GM12865 (cell line): ENCODE measurements at regions not wholly inside any gene's neighbourhood (a gene's known extent, or its start where the extent isn't known, plus 50 kb on each side); places are given as distances from the start of the nearest gene placed in this dataset.
"Not testable (repeated sequence)": the region's sequence is repeated elsewhere in the genome, so short reads cannot be mapped to it uniquely, and the experiment has no call there.

Experiments used
- DNase-seq: peaks from one replicate; pipeline ENCODE4 v3.0.0; 2010; ENCODE audit warnings: low read depth
- H3K4me3 ChIP-seq: 2 replicates; pipeline ENCODE4 v1.5.1; 2011; ENCODE audit warnings: mild to moderate bottlenecking, low read depth, low read length, control low read depth
- TF ChIP-seq, protein P1 (sequence below): IDR thresholded peaks from 2 replicates; pipeline ENCODE4 v1.5.1; 2011; ENCODE audit warnings: low read length, control low read depth, low read depth, inconsistent platforms; ENCODE audit not compliant: insufficient read depth; ENCODE audit errors: missing control alignments

DNA sequence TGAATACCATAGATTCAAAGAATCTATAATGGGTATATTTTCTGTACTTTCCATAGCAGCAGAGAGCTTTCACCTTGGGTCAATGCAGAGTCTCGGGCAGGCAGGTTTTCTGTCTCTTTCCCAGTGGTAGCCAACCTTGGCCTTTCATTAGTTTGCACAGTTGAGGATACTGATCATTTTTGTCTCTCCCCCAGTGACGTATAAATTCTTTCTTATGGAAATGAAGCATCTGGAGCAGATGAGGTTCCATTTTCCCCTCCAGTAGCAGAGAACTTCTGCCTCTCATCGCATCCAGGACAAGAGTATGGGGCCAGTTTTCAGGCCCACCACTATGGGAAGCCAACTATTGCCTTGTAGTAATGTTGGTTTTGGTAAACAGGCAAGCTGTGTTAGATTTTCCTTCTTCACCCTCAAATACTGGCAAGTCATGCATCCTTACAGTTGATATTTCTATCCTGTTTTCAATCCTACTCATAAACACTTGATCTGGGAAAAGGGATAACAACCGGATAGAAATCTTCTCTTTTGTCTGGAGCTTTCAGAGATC is 845.2 kb upstream of the CDH18 start:
- no peak overlapping the region for H3K4me3 ChIP-seq
- TF ChIP-seq, protein P1, sequence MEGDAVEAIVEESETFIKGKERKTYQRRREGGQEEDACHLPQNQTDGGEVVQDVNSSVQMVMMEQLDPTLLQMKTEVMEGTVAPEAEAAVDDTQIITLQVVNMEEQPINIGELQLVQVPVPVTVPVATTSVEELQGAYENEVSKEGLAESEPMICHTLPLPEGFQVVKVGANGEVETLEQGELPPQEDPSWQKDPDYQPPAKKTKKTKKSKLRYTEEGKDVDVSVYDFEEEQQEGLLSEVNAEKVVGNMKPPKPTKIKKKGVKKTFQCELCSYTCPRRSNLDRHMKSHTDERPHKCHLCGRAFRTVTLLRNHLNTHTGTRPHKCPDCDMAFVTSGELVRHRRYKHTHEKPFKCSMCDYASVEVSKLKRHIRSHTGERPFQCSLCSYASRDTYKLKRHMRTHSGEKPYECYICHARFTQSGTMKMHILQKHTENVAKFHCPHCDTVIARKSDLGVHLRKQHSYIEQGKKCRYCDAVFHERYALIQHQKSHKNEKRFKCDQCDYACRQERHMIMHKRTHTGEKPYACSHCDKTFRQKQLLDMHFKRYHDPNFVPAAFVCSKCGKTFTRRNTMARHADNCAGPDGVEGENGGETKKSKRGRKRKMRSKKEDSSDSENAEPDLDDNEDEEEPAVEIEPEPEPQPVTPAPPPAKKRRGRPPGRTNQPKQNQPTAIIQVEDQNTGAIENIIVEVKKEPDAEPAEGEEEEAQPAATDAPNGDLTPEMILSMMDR, result no peak
- no peak for DNase-seq

DNA sequence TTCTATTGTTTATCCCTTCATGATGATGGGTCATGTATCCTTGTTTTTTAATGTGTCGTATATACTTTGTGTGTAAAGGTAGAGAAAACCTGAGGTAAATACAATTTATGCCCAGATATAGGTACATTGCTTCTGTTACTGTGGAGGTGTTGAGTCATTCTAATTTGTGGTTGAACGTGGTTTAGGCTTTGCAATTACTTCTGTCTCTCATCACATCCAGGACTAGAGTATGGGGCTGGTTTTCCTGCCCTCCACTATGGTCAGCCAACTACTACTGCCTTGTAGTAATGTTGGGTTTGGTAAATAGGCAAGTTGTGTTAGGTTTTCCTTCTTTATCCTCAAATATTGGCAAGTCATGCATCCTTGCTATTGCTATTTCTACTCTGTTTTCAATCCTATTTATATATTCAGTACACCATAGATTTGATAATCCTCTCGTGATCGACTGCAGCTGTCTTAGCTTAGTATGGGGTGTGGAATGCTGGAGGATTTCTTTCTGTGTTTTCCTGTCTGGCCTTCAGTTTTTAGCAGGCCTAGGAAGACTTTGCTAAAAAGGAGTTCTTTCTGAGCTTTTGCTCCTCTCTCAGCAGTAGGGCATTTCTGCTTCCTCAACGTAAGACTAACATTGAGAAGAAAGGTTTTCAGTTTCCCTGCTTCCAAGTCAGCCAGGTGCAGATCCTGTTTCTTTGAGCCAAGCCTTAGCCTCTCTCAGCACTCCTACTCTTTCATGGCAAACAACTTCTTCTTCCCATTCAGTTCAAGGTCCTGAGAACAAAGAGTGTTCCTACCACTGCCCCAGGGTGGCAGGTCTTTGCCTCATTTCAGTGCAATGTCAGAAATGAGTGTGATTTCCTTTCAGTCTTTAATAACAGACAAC is 844.4 kb upstream of the CDH18 start:
- DNase-seq, result no peak
- no peak overlapping the region for H3K4me3 ChIP-seq
- TF ChIP-seq, protein P1, result no peak

DNA sequence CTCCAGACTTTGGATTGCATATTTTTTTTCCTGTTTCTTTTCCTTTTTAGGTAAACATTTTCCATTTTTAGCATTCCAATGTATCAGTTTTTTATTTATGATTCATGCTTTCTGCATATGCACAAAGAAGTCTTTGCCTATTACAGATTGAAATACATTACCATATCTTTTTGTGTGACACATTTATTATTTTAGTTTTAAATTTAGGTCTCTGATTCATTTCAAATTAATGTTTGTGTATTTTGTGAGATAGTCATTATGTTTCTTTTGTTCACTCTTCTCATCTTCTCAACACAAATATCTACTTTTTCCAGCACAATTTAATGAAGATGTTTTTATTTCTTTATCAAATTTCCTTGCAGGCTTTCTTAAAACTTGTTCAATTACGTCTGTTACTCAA is 838.0 kb upstream of the CDH18 start:
- not testable (repeated sequence) for H3K4me3 ChIP-seq, DNase-seq

DNA sequence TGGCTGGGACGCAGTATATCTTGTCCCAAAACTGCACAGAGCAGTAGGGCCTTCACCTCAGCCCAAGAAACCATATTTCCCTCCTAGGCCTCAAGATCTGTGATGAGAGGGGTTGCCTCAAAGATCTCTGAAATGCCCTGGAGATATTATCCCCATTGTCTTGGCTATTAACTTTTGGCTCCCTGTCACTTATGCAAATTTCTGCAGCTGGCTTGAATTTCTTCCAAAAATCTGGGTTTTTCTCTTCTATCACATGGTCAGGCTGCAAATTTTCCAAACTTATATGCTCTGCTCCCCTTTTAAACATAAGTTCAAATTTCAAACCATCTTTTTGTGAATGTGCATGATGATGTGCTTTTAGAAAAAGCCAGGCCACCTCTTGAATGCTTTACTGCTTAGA is 809.2 kb upstream of the CDH18 start:
- not testable (repeated sequence) for H3K4me3 ChIP-seq, DNase-seq

DNA sequence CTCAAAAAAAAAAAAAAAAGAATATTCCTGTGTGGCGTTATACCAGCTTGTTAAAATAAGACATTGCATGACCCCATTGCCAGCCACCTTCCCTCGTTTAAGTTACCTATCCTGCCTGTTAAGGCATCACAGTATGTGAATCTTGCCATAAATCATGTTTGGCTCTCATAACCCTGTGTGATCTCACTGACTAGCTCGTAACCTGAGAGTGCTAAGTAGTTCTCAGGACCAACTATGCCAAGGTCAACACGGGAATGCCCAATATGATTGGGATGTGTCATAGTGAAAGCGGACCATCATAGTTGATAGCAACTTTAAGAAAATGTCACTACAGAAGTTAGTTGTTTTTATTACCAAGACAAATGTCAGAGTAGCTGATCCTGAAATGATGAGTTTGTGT is 796.8 kb upstream of the CDH18 start:
- not testable (repeated sequence) for DNase-seq

DNA sequence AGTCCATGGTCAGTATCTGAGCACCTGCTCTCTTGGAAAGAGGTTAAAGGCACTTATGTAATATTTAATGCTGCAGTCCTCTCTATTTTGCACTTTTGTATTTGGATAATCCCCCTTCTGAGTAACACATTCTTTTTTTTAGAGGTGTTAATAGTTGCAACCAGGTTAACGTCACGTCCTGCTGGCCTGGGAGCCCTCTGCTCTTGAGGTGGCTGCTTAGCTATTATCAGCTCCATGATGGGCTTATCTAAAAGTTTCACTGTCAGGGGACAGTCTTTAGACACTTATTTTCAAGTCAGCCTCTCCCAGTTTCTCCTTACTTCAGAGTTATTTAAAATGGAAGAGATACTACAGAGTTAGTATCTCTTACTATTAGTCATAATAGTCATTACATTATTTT is 795.5 kb upstream of the CDH18 start:
- not testable (repeated sequence) for DNase-seq, H3K4me3 ChIP-seq

More for the DNA sequence above, 796.8 kb upstream of the CDH18 start:
- H3K4me3 ChIP-seq, result not testable (repeated sequence)

DNA sequence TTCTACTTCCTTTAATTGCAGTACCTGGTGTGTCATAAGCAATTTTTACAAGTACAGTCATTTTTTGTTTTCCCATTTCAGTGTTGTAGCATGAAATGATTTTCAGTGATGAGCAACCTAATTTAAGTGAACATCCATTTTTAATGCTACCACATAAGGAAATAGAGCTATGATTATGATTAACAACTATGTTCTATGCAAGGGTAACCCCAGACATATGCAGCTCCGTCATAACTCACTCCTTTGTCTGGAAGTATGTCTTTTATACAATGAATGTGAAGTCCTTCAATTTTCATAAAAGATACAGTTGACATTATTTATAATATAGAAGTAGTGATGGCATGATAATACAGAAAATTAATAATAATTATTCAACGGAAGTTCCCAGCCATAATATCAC is 783.3 kb upstream of the CDH18 start:
- not testable (repeated sequence) for DNase-seq, H3K4me3 ChIP-seq

DNA sequence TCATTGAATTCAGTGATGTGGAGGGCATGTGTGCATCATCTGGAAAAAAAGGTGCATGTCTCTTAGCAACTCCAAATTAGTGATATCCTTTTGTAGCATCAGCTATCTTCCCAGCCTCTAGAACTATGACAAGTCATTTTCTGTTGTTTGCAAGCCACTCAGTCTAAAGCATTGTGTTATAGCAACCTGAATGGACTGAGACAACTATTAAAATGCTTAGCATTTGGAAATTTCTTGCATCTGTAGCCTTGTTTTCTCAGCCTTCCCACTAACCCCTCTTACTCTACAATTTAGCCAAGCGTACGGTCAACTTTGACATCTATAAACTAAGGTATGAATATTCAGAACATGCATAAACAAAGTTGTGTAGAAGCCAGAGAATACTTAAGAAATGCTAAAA is 777.1 kb upstream of the CDH18 start:
- not testable (repeated sequence) for DNase-seq

DNA sequence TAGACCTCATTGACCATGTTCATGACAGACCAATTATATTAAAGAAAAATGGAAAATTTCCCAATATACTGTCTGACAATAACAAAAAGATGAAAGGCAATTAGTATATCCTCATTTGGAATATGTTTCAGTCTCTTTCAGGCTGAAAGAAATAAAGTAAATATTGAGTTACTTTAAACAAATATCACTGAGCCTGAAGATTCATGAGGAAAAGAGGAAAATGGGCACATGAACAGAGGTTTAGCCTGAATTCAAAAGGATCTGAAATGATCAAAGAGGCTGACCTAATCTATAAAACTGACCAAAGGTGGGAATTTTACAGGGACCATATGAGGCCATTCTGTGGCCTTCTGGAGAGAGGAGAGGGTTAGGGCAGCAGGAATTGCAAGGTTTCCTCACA is 771.5 kb upstream of the CDH18 start:
- DNase-seq, H3K4me3 ChIP-seq: not testable (repeated sequence)

More for the DNA sequence above, 777.1 kb upstream of the CDH18 start:
- H3K4me3 ChIP-seq, result not testable (repeated sequence)

DNA sequence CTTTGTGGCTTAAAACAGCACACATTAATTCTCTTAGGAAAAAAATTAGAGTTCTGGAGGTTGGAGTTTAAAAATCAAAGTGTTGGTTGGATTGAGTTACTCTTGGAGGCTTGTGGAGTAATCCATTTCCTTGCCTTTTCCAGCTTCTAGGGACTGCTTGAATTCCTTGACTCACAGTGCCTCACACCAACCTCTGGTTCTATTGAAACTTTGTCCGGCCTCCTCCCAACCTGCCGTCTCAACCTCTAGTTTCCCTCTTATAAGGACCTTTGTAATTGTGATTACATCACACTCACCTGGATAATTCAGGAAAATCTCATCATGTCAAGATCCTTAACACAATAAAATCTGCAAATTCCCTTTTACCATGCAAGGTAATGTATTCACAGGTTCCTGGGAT is 764.2 kb upstream of the CDH18 start:
- not testable (repeated sequence) for DNase-seq, H3K4me3 ChIP-seq

DNA sequence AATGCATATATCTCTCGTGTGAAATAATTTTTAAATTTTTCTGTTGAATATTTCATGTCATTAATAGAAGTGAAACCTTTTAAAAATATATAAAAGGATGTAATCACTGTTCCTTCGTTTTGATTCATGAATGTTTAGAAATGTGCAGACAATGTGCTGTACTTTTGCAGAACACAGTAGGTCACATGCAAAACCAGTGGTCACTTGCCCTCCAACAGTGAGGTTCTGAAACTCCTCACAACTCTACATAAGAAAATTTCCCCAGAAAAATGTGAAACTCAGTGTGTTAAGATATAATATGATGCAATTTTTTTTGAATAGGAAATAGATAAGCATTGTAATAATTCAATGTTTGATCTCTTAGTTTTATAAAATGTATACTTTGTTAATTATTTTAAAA is 747.7 kb upstream of the CDH18 start:
- not testable (repeated sequence) for H3K4me3 ChIP-seq, DNase-seq

DNA sequence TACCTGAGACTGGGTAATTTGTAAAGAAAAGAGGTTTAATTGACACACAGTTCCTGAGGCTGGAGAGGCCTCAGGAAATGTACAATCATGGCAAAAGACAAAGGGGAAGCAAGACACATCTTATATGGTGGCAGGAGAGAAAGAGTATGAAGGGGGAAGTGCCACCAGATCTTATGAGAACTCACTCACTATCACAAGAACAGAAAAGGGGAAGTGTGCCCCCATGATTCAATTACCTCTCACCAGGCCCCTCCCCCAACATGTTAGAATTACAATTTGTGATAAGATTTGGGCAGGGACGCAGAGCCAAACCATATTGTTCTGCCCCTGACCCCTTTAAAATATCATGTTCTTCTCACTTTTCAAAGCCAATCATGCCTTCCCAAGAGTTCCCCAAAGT is 744.2 kb upstream of the CDH18 start:
- DNase-seq, H3K4me3 ChIP-seq: not testable (repeated sequence)

DNA sequence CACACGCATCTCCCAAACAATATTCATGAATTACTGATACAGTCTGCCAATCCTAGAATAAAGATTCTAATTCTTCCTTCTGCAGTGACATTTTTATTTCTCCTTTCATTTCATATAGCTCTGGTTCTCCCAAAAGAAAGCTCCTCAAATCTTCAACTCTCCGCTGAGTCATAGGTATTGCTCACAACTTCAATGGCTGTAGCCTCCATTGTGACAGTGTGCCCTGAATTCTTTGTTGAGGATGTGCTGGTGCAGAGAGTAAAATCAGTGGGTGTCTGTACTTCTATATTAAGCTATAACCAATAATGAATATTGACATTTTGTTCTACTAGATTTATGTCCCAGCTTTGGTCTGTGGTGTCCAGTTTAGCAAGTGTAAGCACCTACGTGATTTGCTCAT is 733.3 kb upstream of the CDH18 start:
- DNase-seq, H3K4me3 ChIP-seq: not testable (repeated sequence)

DNA sequence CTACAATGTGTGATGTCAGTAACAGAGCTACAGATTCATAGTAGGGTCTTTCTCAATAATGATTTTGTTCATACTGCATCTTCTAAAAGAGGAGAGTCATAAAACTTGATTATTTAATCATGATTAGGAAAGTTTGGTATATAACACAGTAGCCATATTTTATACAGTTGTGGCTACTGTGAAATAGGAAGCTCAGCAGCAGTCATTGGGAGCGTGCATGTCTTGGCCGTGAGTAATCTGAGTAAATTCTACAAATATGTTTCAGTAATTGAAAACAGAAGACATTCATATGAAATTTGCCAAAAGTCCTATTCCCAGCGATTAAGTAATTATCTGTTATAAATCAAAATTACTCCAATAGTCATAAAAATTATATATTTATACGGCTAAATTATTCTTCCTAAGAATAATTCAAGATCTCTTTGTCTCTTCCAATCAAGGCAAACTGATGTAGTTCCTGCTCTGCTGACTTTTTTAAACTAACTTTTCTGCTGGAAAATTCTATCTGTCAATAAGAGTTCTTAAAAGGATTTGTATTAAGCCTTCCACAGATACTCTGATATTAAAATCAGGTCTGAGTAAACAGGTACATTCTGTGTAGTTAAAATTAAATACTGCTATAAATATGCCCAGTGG is 723.6 kb upstream of the CDH18 start:
- H3K4me3 ChIP-seq, DNase-seq: not testable (repeated sequence)

DNA sequence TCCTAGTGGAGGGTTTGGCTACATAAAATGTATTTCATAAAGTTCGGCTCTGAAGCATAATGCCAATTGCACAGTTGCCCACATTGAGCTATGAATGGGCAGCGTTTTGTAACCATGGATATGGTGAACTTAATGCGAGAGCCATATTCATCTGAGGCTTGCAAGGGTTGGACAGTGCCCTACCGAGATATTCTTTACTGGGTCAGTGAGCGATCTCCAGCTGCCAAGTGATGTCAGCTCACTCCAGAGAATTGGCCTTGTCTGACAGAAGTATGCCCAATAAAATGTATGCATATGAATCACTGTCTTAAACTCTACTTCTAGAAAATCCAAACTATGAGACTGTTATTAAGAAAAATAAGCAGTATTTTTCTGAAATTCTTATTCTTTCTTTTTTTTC is 719.6 kb upstream of the CDH18 start:
- DNase-seq, result not testable (repeated sequence)

More for the DNA sequence above, 719.6 kb upstream of the CDH18 start:
- H3K4me3 ChIP-seq, result not testable (repeated sequence)
